IMR-90 (cell line): ENCODE measurements at regions not wholly inside any gene's neighbourhood (a gene's known extent, or its start where the extent isn't known, plus 50 kb on each side); places are given as distances from the start of the nearest gene placed in this dataset.

Experiments
- ATAC-seq: fragments of 200-7000 bp; cut with Tn5 transposase; 2 replicates; pipeline ENCODE4 v1.9.1; 2020; ENCODE audit warnings: low read depth, mild to moderate bottlenecking, moderate library complexity
- BruUV-seq: library from RNA; stranded (reverse); fragments of 400-500 nt; replicated peaks from 2 replicates; lab custom pipeline; 2021; lab: Mats Ljungman, UMichigan
- CTCF ChIA-PET: fragments of 300-600 bp; formaldehyde crosslinking; extraction: SDS; loops from one replicate; lab custom pipeline; 2021; ENCODE audit warnings: antibody characterized with exemption; lab: Yijun Ruan, JAX
- POLR2A ChIA-PET: fragments of 300-600 bp; sonication (Branson Sonifier 250); formaldehyde crosslinking; loops from one replicate; lab custom pipeline; 2022; ENCODE audit warnings: antibody characterized with exemption; ENCODE audit not compliant: unreplicated experiment; lab: Charles Lee
- DNase-seq: peaks from one replicate; pipeline ENCODE4 v3.0.0; 2013
- H2AFZ ChIP-seq: replicated peaks from 2 replicates; pipeline ENCODE3; 2013; ENCODE audit warnings: low read length, mild to moderate bottlenecking; ENCODE audit not compliant: poor library complexity
- H2AK5ac ChIP-seq: 2 replicates; pipeline ENCODE4 v1.6.1; 2013; ENCODE audit warnings: low read depth, low read length, inconsistent platforms
- H2AK9ac ChIP-seq: replicated peaks from 2 replicates; pipeline ENCODE3; 2013; ENCODE audit warnings: mild to moderate bottlenecking, low read depth, low read length, moderate library complexity; ENCODE audit not compliant: poor library complexity
- H2BK120ac ChIP-seq: 2 replicates; pipeline ENCODE4 v1.6.1; 2013; ENCODE audit warnings: low read depth, low read length, inconsistent platforms
- H2BK15ac ChIP-seq: 3 replicates; pipeline ENCODE4 v1.6.1; 2013; ENCODE audit warnings: low read depth, low read length, inconsistent platforms
- H2BK20ac ChIP-seq: 2 replicates; pipeline ENCODE4 v1.6.1; 2013; ENCODE audit warnings: low read depth, mild to moderate bottlenecking, inconsistent platforms, low read length, moderate library complexity
- H2BK5ac ChIP-seq: 2 replicates; pipeline ENCODE4 v1.6.1; 2013; ENCODE audit warnings: mild to moderate bottlenecking, low read depth, low read length, inconsistent platforms; ENCODE audit not compliant: poor library complexity, severe bottlenecking
- H3K14ac ChIP-seq: replicated peaks from 2 replicates; pipeline ENCODE4 v1.6.1; 2013; ENCODE audit warnings: low read depth, low read length, inconsistent platforms
- H3K18ac ChIP-seq: 2 replicates; pipeline ENCODE4 v1.6.1; 2013; ENCODE audit warnings: low read depth, low read length, control low read depth
- H3K23ac ChIP-seq: 2 replicates; pipeline ENCODE4 v1.6.1; 2013; ENCODE audit warnings: low read depth, low read length, inconsistent platforms
- H3K27ac ChIP-seq: 2 replicates; pipeline ENCODE4 v1.5.1; 2013; ENCODE audit warnings: mild to moderate bottlenecking, control low read depth, low read length; ENCODE audit not compliant: insufficient read depth
- H3K27me3 ChIP-seq: 2 replicates; pipeline ENCODE4 v1.6.1; 2013; ENCODE audit warnings: low read length; ENCODE audit not compliant: control insufficient read depth, insufficient read depth
- H3K36me3 ChIP-seq: 2 replicates; pipeline ENCODE4 v1.6.1; 2013; ENCODE audit warnings: low read length, mixed read lengths; ENCODE audit not compliant: control insufficient read depth, insufficient read depth
- H3K4ac ChIP-seq: 2 replicates; pipeline ENCODE4 v1.6.1; 2013; ENCODE audit warnings: low read depth, low read length, inconsistent platforms
- H3K4me1 ChIP-seq: 2 replicates; pipeline ENCODE4 v1.6.1; 2013; ENCODE audit warnings: low read length, mixed read lengths; ENCODE audit not compliant: control insufficient read depth, insufficient read depth
- H3K4me2 ChIP-seq: 2 replicates; pipeline ENCODE4 v1.6.1; 2013; ENCODE audit warnings: low read depth, mild to moderate bottlenecking, control low read depth, low read length, moderate library complexity
- H3K4me3 ChIP-seq: 2 replicates; pipeline ENCODE4 v1.5.1; 2013; ENCODE audit warnings: low read depth, mild to moderate bottlenecking, control low read depth, low read length, moderate library complexity; ENCODE audit not compliant: insufficient read depth
- H3K56ac ChIP-seq: 2 replicates; pipeline ENCODE4 v1.6.1; 2013; ENCODE audit warnings: low read length, inconsistent platforms; ENCODE audit not compliant: insufficient read depth; ENCODE audit errors: extremely low read depth
- H3K79me1 ChIP-seq, 2 experiments: 2 replicates each; pipeline ENCODE4 v1.6.1; 2013; ENCODE audit warnings: low read length in 2 of 2, inconsistent platforms in 1 of 2, low read depth in 1 of 2
- H3K9ac ChIP-seq: 2 replicates; pipeline ENCODE4 v1.6.1; 2013; ENCODE audit warnings: low read depth, low read length, control low read depth
- H3K9me1 ChIP-seq: 2 replicates; pipeline ENCODE4 v1.6.1; 2013; ENCODE audit warnings: low read length, inconsistent platforms; ENCODE audit not compliant: insufficient read depth
- H3K9me3 ChIP-seq: 2 replicates; pipeline ENCODE4 v1.6.1; 2013; ENCODE audit warnings: low read length; ENCODE audit not compliant: control insufficient read depth, insufficient read depth
- H4K20me1 ChIP-seq: 2 replicates; pipeline ENCODE4 v1.6.1; 2013; ENCODE audit warnings: low read length, inconsistent platforms; ENCODE audit not compliant: insufficient read depth
- H4K5ac ChIP-seq: 2 replicates; pipeline ENCODE4 v1.6.1; 2013; ENCODE audit warnings: mild to moderate bottlenecking, low read depth, low read length, control low read depth
- H4K8ac ChIP-seq, 2 experiments: 2 replicates each; pipeline ENCODE4 v1.6.1; 2013; ENCODE audit warnings: low read depth in 2 of 2, low read length in 2 of 2, control low read depth in 1 of 2, inconsistent platforms in 1 of 2
- H4K91ac ChIP-seq: 2 replicates; pipeline ENCODE4 v1.6.1; 2013; ENCODE audit warnings: low read depth, low read length, inconsistent platforms; ENCODE audit not compliant: insufficient read depth
- BHLHE40 ChIP-seq: fragments of 150-350 bp; IDR thresholded peaks from 2 replicates; pipeline ENCODE4 v1.6.1; 2016; ENCODE audit warnings: mild to moderate bottlenecking, low read depth, low read length
- CEBPB ChIP-seq: IDR thresholded peaks from 2 replicates; pipeline ENCODE4 v1.6.1; 2012; ENCODE audit warnings: low read depth, low read length, improper control_type of control experiment
- CHD1 ChIP-seq: IDR thresholded peaks from 2 replicates; pipeline ENCODE4 v1.6.1; 2012; ENCODE audit warnings: low read depth, low read length, improper control_type of control experiment
- FOS ChIP-seq: fragments of 150-350 bp; IDR thresholded peaks from 2 replicates; pipeline ENCODE4 v1.6.1; 2016; ENCODE audit warnings: low read depth, low read length
- MAFK ChIP-seq: IDR thresholded peaks from 2 replicates; pipeline ENCODE4 v1.6.1; 2012; ENCODE audit warnings: low read depth, low read length, improper control_type of control experiment
- MAZ ChIP-seq: IDR thresholded peaks from 2 replicates; pipeline ENCODE4 v1.6.1; 2012; ENCODE audit warnings: low read depth, mild to moderate bottlenecking, low read length, improper control_type of control experiment, moderate library complexity, borderline replicate concordance
- MXI1 ChIP-seq: IDR thresholded peaks from 2 replicates; pipeline ENCODE4 v1.6.1; 2012; ENCODE audit warnings: low read depth, mild to moderate bottlenecking, low read length, moderate library complexity, borderline replicate concordance
- NFE2L2 ChIP-seq: fragments of 150-350 bp; IDR thresholded peaks from 2 replicates; pipeline ENCODE4 v1.6.1; 2016; ENCODE audit warnings: low read depth, mild to moderate bottlenecking, low read length
- POLR2A ChIP-seq: IDR thresholded peaks from 2 replicates; pipeline ENCODE4 v1.6.1; 2012; ENCODE audit warnings: mild to moderate bottlenecking, low read depth, low read length
- RAD21 ChIP-seq: IDR thresholded peaks from 2 replicates; pipeline ENCODE4 v1.6.1; 2012; ENCODE audit warnings: low read length, improper control_type of control experiment
- RCOR1 ChIP-seq: IDR thresholded peaks from 2 replicates; pipeline ENCODE4 v1.6.1; 2012; ENCODE audit warnings: mild to moderate bottlenecking, low read length, improper control_type of control experiment; ENCODE audit not compliant: insufficient replicate concordance
- RFX5 ChIP-seq: IDR thresholded peaks from 2 replicates; pipeline ENCODE4 v1.8.0; 2012; ENCODE audit warnings: low read depth, mild to moderate bottlenecking, low read length, moderate library complexity
- SMC3 ChIP-seq: fragments of 150-350 bp; IDR thresholded peaks from 2 replicates; pipeline ENCODE4 v1.6.1; 2016; ENCODE audit warnings: low read depth, mild to moderate bottlenecking, antibody characterized with exemption, low read length, moderate library complexity
- WGBS, 2 experiments: methylation state at CpG; one replicate each; pipeline versions ENCODE4 v1.1.5 to v1.1.7; 2013; ENCODE audit warnings: missing lambda C conversion rate in 2 of 2; ENCODE audit not compliant: insufficient read length in 1 of 2; ENCODE audit errors: extremely low coverage in 2 of 2; 5-methylcytosine and 5-hydroxymethylcytosine counted together
- dilution Hi-C: fragments of 300-500 bp; cut with HindIII; formaldehyde crosslinking; loops from one replicate; pipeline ENCODE4 v1.14.3; 2018; ENCODE audit warnings: low sequenced_read_pairs; ENCODE audit not compliant: unreplicated experiment
- in situ Hi-C: fragments of 300-500 bp; cut with MboI; formaldehyde crosslinking; loops from 3 replicates; pipeline ENCODE4 v1.14.3; 2019; ENCODE audit warnings: low sequenced_read_pairs, inconsistent platforms, mixed read lengths
- intact Hi-C: fragments of 100-400 bp; cut with micrococcal nuclease; formaldehyde crosslinking; loops from 2 replicates; pipeline ENCODE4 v1.10.0; 2022
- TF ChIP-seq, protein P1 (sequence below): conservative IDR thresholded peaks from 2 replicates; pipeline ENCODE4 v1.5.1; 2012; ENCODE audit warnings: mild to moderate bottlenecking, low read depth, low read length, improper control_type of control experiment
- TF ChIP-seq, protein P2 (sequence below): fragments of 150-350 bp; IDR thresholded peaks from 2 replicates; pipeline ENCODE4 v1.6.1; 2017; ENCODE audit warnings: mild to moderate bottlenecking, antibody characterized with exemption, low read length, low read depth
- TF ChIP-seq, protein P3 (sequence below): fragments of 150-350 bp; IDR thresholded peaks from 2 replicates; pipeline ENCODE4 v1.6.1; 2016; ENCODE audit warnings: low read depth, mild to moderate bottlenecking, low read length, moderate library complexity, borderline replicate concordance

DNA sequence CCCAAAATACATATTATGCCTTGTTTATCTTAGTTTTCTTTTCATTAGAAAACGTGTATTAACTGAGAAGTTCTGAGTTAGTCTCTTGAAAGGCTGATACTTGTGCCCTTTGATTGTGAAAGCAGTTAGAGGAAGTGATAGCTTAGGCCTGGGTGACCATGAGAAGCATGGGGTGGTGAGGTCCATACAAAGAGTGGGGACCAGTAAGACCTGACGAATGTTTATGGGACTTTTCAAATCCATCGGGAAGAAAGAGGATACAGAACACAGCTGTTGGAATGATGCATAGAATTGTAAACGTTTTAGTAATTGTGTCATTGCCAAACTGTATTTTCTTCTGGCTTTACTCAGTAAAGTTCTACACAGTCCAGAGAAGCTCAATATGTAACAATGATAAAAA, 259.8 kb downstream of the LMO4 start:
- no peaks in the 10 kb centered on the region for H3K9me3 ChIP-seq
- peak; percentile 73 for ATAC-seq
- ChIA-PET POLR2A (no interaction called here), CTCF (interaction anchor here (0.9 to 1.3 kb wide), 2 partner anchors 10 to 365 kb away, joined by 3 read pairs; no protein-coding TSS in a partner anchor)
- H4K8ac ChIP-seq: no peak overlapping the region
- H2BK5ac ChIP-seq: no peak overlapping the region
- peaks cover 5% of the 10 kb centered on the region; the same call in 1 of the 2 replicates for H3K4me1 ChIP-seq
- in situ Hi-C loops: no loop called here
- no peak overlapping the region for H3K4ac ChIP-seq
- 0 out of 2 replicates have a peak overlapping the region, but pooled peaks have one; percentile 56 for H3K18ac ChIP-seq
- H3K9ac ChIP-seq: no peak overlapping the region
- TF ChIP-seq POLR2A: no peak
- TF ChIP-seq, protein P1, sequence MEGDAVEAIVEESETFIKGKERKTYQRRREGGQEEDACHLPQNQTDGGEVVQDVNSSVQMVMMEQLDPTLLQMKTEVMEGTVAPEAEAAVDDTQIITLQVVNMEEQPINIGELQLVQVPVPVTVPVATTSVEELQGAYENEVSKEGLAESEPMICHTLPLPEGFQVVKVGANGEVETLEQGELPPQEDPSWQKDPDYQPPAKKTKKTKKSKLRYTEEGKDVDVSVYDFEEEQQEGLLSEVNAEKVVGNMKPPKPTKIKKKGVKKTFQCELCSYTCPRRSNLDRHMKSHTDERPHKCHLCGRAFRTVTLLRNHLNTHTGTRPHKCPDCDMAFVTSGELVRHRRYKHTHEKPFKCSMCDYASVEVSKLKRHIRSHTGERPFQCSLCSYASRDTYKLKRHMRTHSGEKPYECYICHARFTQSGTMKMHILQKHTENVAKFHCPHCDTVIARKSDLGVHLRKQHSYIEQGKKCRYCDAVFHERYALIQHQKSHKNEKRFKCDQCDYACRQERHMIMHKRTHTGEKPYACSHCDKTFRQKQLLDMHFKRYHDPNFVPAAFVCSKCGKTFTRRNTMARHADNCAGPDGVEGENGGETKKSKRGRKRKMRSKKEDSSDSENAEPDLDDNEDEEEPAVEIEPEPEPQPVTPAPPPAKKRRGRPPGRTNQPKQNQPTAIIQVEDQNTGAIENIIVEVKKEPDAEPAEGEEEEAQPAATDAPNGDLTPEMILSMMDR: no peak
- TF ChIP-seq CEBPB: no peak
- TF ChIP-seq FOS: no peak
- no peak for TF ChIP-seq RFX5
- TF ChIP-seq MAZ: no peak
- TF ChIP-seq MXI1: no peak
- TF ChIP-seq CHD1: no peak
- TF ChIP-seq, protein P2, sequence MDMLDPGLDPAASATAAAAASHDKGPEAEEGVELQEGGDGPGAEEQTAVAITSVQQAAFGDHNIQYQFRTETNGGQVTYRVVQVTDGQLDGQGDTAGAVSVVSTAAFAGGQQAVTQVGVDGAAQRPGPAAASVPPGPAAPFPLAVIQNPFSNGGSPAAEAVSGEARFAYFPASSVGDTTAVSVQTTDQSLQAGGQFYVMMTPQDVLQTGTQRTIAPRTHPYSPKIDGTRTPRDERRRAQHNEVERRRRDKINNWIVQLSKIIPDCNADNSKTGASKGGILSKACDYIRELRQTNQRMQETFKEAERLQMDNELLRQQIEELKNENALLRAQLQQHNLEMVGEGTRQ: no peak
- TF ChIP-seq, protein P3, sequence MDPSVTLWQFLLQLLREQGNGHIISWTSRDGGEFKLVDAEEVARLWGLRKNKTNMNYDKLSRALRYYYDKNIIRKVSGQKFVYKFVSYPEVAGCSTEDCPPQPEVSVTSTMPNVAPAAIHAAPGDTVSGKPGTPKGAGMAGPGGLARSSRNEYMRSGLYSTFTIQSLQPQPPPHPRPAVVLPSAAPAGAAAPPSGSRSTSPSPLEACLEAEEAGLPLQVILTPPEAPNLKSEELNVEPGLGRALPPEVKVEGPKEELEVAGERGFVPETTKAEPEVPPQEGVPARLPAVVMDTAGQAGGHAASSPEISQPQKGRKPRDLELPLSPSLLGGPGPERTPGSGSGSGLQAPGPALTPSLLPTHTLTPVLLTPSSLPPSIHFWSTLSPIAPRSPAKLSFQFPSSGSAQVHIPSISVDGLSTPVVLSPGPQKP: no peak
- TF ChIP-seq RCOR1: no peak
- no peak for TF ChIP-seq NFE2L2
- TF ChIP-seq RAD21: no peak
- no peak for TF ChIP-seq SMC3
- no peak for TF ChIP-seq MAFK
- TF ChIP-seq BHLHE40: no peak
- intact Hi-C loops: loop anchor here (10.0 kb wide), 1 partner anchor 254 kb away; no protein-coding TSS in a partner anchor
- H3K56ac ChIP-seq: no peak overlapping the region
- no peak overlapping the region for H2AFZ ChIP-seq
- no peak overlapping the region for H2AK5ac ChIP-seq
- H3K9me1 ChIP-seq: no peaks in the 10 kb centered on the region
- H2BK20ac ChIP-seq: no peak overlapping the region
- 0 out of 2 replicates have a peak overlapping the region, but pooled peaks have one; percentile 40 for H3K4me2 ChIP-seq
- H3K36me3 ChIP-seq: no peaks in the 10 kb centered on the region
- peak overlapping the region; percentile 25; the same call in 1 of the 2 replicates for H4K5ac ChIP-seq
- no peaks in the 10 kb centered on the region for H3K79me1 ChIP-seq
- DNase-seq: peak; percentile 63
- WGBS, 2 experiments: 0% methylated on average over 1 of the region's 4 CpGs; no CpG with 5 or more reads in 1 of the 2 experiments
- no peak overlapping the region for H3K4me3 ChIP-seq
- no peaks in the 10 kb centered on the region for H4K20me1 ChIP-seq
- no peak overlapping the region for H2AK9ac ChIP-seq
- H3K27ac ChIP-seq: peak overlapping the region; percentile 50; the same call in 1 of the 2 replicates
- H3K14ac ChIP-seq: no peak overlapping the region
- no peak overlapping the region for H3K23ac ChIP-seq
- dilution Hi-C loops: no loop called here
- no peak overlapping the region for H4K91ac ChIP-seq
- H2BK15ac ChIP-seq: no peak overlapping the region
- BruUV-seq: no TSS peak
- no peak overlapping the region for H2BK120ac ChIP-seq
- peaks cover 2% of the 10 kb centered on the region; the same call in 1 of the 2 replicates for H3K27me3 ChIP-seq
